PFSK-1 (cell line): ENCODE measurements at regions not wholly inside any gene's neighbourhood (a gene's known extent, or its start where the extent isn't known, plus 50 kb on each side); places are given as distances from the start of the nearest gene placed in this dataset.

Source experiments
- FOXP2 ChIP-seq: optimal IDR thresholded peaks from 2 replicates; pipeline ENCODE3; 2011; ENCODE audit warnings: borderline replicate concordance, control low read depth, inconsistent platforms; ENCODE audit not compliant: insufficient read depth; ENCODE audit errors: extremely low read length, extremely low read depth
- POLR2AphosphoS5 ChIP-seq: IDR thresholded peaks from 2 replicates; pipeline ENCODE4 v1.6.1; 2012; ENCODE audit warnings: low read depth, mild to moderate bottlenecking, control low read depth, low read length, moderate library complexity
- SIN3A ChIP-seq: IDR thresholded peaks from 2 replicates; pipeline ENCODE4 v1.6.1; 2012; ENCODE audit warnings: mild to moderate bottlenecking, low read length, moderate library complexity, borderline replicate concordance; ENCODE audit not compliant: insufficient read depth
- TAF1 ChIP-seq: IDR thresholded peaks from 2 replicates; pipeline ENCODE4 v1.6.1; 2012; ENCODE audit warnings: low read length, control low read depth, borderline replicate concordance; ENCODE audit not compliant: insufficient read depth
- TF ChIP-seq, protein P1 (sequence below), 2 experiments: IDR thresholded peaks; 2 replicates each; pipeline versions ENCODE4 v1.6.1 to v1.8.0; 2011 to 2012; ENCODE audit warnings: low read depth in 2 of 2, low read length in 2 of 2, control low read depth in 1 of 2, inconsistent platforms in 1 of 2, mild to moderate bottlenecking in 1 of 2, moderate library complexity in 1 of 2; ENCODE audit not compliant: insufficient read depth in 1 of 2

DNA sequence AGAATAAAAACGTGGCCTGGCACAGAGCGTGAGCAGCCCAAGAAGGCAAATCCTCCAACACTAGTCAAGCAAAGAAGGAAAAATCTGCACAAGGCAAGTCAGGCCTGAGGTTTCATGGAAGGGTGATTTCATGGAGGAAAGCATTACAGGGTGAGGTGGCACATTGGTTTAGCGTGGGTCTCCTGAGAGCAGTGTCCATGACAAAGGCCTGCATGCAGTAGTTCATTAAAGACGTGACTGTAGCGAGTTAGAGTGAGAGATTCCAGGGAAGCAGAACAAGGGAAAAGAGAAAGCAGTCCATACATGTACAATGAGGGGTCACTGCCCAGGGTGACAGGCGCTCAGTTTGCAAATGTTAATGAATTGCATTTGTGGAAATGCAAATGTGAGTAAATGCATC, 285.0 kb upstream of the ERCC4 start:
- TF ChIP-seq FOXP2 (no peak), TAF1 (no peak), POLR2AphosphoS5 (no peak), SIN3A (no peak)
- TF ChIP-seq, protein P1, sequence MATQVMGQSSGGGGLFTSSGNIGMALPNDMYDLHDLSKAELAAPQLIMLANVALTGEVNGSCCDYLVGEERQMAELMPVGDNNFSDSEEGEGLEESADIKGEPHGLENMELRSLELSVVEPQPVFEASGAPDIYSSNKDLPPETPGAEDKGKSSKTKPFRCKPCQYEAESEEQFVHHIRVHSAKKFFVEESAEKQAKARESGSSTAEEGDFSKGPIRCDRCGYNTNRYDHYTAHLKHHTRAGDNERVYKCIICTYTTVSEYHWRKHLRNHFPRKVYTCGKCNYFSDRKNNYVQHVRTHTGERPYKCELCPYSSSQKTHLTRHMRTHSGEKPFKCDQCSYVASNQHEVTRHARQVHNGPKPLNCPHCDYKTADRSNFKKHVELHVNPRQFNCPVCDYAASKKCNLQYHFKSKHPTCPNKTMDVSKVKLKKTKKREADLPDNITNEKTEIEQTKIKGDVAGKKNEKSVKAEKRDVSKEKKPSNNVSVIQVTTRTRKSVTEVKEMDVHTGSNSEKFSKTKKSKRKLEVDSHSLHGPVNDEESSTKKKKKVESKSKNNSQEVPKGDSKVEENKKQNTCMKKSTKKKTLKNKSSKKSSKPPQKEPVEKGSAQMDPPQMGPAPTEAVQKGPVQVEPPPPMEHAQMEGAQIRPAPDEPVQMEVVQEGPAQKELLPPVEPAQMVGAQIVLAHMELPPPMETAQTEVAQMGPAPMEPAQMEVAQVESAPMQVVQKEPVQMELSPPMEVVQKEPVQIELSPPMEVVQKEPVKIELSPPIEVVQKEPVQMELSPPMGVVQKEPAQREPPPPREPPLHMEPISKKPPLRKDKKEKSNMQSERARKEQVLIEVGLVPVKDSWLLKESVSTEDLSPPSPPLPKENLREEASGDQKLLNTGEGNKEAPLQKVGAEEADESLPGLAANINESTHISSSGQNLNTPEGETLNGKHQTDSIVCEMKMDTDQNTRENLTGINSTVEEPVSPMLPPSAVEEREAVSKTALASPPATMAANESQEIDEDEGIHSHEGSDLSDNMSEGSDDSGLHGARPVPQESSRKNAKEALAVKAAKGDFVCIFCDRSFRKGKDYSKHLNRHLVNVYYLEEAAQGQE (IDR thresholded peaks at IDR 0.05; ENCODE audit: insufficient read depth in 1 of 2, low read depth in 2 of 2, low read length in 2 of 2): no peak

DNA sequence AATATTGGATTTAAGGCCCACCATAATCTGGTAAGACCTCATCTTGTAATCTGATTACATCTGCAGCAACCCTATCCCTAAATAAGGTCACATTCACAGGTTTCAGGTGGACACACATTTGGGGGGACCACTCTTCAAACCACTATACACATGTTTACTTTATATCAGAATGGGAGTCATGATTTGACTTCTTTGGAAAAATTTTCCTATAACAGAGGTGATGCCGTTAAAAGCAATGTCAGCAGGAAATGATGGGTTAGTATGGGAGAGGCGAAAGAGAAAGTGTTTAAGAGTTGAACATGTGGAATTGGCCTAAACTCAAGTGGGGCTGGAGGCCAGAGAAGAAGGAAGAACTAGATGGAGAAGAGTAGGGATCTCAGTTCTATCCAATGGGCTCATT, 281.7 kb upstream of the ERCC4 start:
- TF ChIP-seq SIN3A (no peak), POLR2AphosphoS5 (no peak), TAF1 (no peak), FOXP2 (no peak)
- TF ChIP-seq, protein P1 (IDR thresholded peaks at IDR 0.05; ENCODE audit: insufficient read depth in 1 of 2, low read depth in 2 of 2, low read length in 2 of 2): no peak

DNA sequence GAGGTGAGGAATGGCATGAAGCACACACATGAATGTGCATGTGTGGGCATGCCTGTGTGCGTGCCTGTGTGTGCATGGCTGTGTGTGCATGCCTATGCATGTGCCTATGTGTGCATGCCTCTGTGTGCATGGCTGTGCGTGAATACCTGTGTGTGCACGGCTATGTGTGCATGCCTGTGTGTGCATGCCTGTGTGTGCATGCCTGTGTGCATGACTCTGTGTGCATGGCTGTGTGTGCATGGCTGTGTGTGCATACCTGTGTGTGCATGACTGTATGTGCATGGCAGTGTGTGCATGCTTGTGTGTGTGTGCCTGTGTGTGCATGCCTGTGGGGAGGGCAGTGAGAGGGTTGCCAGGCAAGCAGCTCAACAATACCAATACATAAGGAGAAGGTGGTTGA, 276.5 kb upstream of the ERCC4 start:
- TF ChIP-seq FOXP2 (no peak), POLR2AphosphoS5 (no peak), TAF1 (no peak), SIN3A (no peak)
- TF ChIP-seq, protein P1 (IDR thresholded peaks at IDR 0.05; ENCODE audit: insufficient read depth in 1 of 2, low read depth in 2 of 2, low read length in 2 of 2): no peak

DNA sequence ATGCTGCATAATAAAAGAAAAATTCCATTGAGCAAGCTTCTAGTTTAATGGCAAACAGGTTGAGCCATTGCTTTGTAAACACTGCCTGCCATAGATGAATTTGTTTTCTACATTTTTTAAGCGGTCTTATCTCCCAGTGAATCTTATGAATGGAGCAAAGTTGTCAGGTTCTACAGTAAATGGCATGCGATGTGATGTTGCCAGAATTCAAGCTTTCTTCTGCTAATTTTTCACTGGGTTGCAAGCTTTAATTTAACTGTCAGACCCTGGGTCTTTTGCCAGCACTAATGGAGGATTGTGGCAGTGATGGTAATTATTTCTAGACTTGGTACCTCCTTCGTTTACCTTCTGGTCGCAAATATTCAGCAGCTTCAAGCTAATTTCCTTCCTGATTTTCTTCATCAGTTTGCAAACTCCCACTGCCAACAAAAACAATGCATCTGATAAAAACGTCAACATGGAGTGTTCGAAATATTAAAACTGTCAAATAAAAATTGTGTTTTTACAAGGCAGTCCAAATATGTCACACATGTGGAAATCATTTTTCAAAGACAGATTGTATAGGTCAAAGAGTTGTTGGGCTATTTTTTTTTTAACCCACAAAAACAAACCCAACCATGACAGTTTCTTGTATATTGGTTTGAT, 274.2 kb upstream of the ERCC4 start:
- TF ChIP-seq TAF1 (no peak), FOXP2 (no peak), SIN3A (no peak), POLR2AphosphoS5 (no peak)
- TF ChIP-seq, protein P1 (IDR thresholded peaks at IDR 0.05; ENCODE audit: insufficient read depth in 1 of 2, low read depth in 2 of 2, low read length in 2 of 2): no peak

DNA sequence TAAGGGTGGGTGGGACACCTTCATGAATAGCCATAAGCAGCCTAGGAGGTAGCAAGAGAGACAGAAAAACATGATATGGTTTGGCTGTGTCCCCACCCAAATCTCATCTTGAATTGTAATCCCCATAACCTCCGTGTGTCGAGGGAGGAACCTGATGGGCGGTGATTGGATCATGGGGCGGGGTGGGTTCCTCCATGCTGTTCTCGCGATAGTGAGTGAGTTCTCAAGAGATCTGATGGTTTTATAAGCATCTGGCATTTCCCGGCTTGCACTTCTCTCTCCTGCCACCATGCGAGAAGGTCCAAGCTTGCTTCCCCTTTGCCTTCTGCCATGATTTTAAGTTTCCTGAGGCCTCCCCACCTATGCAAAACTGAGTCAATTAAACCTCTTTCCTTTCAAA, 259.1 kb upstream of the ERCC4 start:
- TF ChIP-seq SIN3A (no peak), POLR2AphosphoS5 (no peak), FOXP2 (no peak), TAF1 (no peak)
- TF ChIP-seq, protein P1 (IDR thresholded peaks at IDR 0.05; ENCODE audit: insufficient read depth in 1 of 2, low read depth in 2 of 2, low read length in 2 of 2): no peak
